ENCODE measurements at regions not wholly inside any gene's neighbourhood (a gene's known extent, or its start where the extent isn't known, plus 50 kb on each side); places are given as distances from the start of the nearest gene placed in this dataset.

- DNase-seq: no peak
Measured at GRCh38 chr5:38099205-38100168, 158.9 kb upstream of the EGFLAM start.

- no peak for DNase-seq
Measured at GRCh38 chr5:38094889-38095288, 163.5 kb upstream of the EGFLAM start.

- no peak for DNase-seq
Measured at GRCh38 chr5:38093855-38094254, 164.5 kb upstream of the EGFLAM start.

GRCh38 chr5:38086777-38087176 lies 171.6 kb upstream of the EGFLAM start:
- DNase-seq: no peak

- no peak for DNase-seq
Measured at GRCh38 chr5:38079620-38080402, 178.5 kb upstream of the EGFLAM start.

GRCh38 chr5:38078161-38078560 lies 180.2 kb upstream of the EGFLAM start:
- no peak for DNase-seq

GRCh38 chr5:38077652-38078051 lies 180.7 kb upstream of the EGFLAM start:
- DNase-seq: no peak

GRCh38 chr5:38071831-38072694 lies 186.3 kb upstream of the EGFLAM start:
- DNase-seq: no peak

- no peak for DNase-seq
Measured at GRCh38 chr5:38070304-38070950, 187.9 kb upstream of the EGFLAM start.

GRCh38 chr5:38069360-38069759 lies 189.0 kb upstream of the EGFLAM start:
- DNase-seq: no peak

GRCh38 chr5:38060354-38060753 lies 198.0 kb upstream of the EGFLAM start:
- no peak for DNase-seq

GRCh38 chr5:38059876-38060275 lies 198.5 kb upstream of the EGFLAM start:
- no peak for DNase-seq

- DNase-seq: no peak
Measured at GRCh38 chr5:38051711-38052511, 206.4 kb upstream of the EGFLAM start.

- DNase-seq: no peak
Measured at GRCh38 chr5:38048400-38048799, 208.6 kb upstream of the GDNF start.

GRCh38 chr5:38046103-38046502 lies 206.3 kb upstream of the GDNF start:
- DNase-seq: no peak

- DNase-seq: no peak
Measured at GRCh38 chr5:38045446-38045845, 205.6 kb upstream of the GDNF start.

GRCh38 chr5:38039826-38040225 lies 200.0 kb upstream of the GDNF start:
- DNase-seq: no peak

GRCh38 chr5:38039091-38039490 lies 199.2 kb upstream of the GDNF start:
- no peak for DNase-seq

- no peak for DNase-seq
Measured at GRCh38 chr5:38036765-38037164, 196.9 kb upstream of the GDNF start.

GRCh38 chr5:38032149-38032548 lies 192.3 kb upstream of the GDNF start:
- no peak for DNase-seq

GRCh38 chr5:38031304-38031703 lies 191.5 kb upstream of the GDNF start:
- no peak for DNase-seq

Data from right forelimb (tissue), 1 donor.